ENCODE measurements at regions not wholly inside any gene's neighbourhood (a gene's known extent, or its start where the extent isn't known, plus 50 kb on each side); places are given as distances from the start of the nearest gene placed in this dataset.

DNA sequence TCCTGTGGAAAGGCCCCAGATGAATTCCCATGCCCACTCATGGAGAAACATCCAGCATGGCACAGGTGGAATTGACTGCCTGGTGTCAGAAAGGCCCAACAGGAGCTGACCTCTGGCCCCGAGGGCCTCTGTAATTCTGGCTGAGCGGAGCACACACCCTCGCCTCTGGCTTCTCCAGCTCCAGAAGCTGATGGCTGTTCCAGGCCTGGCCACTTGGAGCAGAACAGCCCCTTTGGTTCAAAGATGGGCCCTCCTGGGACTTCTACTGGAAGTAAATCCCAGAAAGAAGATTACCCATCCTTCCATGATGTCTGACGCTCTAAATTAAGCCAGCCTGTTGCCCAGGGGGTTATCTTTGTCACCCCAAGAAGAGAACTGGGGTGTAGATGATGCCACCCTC lies 275.1 kb upstream of the CDH4 start:
- DNase-seq (no peak), ATAC-seq (no peak)
- H3K9me3 ChIP-seq: peaks cover 0 to 28% (median 21%) of the 10 kb centered on the region in 11 donors
- intact Hi-C loops (cut with DNase I): no loop called here
- WGBS, 2 donors: 55 to 62% methylated on average over 4 of the region's 4 CpGs
- H3K27me3 ChIP-seq: peaks cover 0 to 7% (median 0%) of the 10 kb centered on the region in 7 donors
- TF ChIP-seq, protein P1, sequence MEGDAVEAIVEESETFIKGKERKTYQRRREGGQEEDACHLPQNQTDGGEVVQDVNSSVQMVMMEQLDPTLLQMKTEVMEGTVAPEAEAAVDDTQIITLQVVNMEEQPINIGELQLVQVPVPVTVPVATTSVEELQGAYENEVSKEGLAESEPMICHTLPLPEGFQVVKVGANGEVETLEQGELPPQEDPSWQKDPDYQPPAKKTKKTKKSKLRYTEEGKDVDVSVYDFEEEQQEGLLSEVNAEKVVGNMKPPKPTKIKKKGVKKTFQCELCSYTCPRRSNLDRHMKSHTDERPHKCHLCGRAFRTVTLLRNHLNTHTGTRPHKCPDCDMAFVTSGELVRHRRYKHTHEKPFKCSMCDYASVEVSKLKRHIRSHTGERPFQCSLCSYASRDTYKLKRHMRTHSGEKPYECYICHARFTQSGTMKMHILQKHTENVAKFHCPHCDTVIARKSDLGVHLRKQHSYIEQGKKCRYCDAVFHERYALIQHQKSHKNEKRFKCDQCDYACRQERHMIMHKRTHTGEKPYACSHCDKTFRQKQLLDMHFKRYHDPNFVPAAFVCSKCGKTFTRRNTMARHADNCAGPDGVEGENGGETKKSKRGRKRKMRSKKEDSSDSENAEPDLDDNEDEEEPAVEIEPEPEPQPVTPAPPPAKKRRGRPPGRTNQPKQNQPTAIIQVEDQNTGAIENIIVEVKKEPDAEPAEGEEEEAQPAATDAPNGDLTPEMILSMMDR (IDR thresholded peaks at IDR 0.05): no peak
- no peak overlapping the region for H3K4me3 ChIP-seq
- H3K4me1 ChIP-seq: no peaks in the 10 kb centered on the region
- H3K36me3 ChIP-seq: no peaks in the 10 kb centered on the region
- H3K27ac ChIP-seq: no peak overlapping the region

DNA sequence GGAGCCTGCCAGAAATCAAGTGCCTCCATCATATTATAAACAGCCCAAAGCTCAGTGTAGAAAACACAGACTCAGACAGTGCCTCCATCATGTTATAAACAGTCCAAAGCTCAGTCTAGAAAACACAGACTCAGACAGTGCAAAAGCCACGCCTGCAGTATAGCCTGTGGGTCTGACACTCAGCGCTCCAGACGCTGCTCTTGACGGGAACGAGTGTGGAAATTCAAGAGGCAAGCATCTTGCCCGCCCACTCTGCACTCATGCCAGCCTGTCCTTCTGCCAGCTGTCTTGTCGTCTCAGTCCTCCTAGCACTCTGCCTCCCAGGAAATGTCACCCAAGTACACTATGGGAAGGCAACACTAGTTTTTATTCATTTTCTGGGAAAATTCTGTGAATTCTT lies 274.2 kb upstream of the CDH4 start:
- 70 to 73% methylated on average over 7 of the region's 7 CpGs for WGBS, 2 donors
- Histone ChIP-seq H3K4me3 (no peak overlapping the region), H3K4me1 (no peaks in the 10 kb centered on the region), H3K9me3 (peaks cover 0 to 28% (median 21%) of the 10 kb centered on the region in 11 donors), H3K27ac (no peak overlapping the region), H3K36me3 (no peaks in the 10 kb centered on the region), H3K27me3 (peaks cover 0 to 4% (median 0%) of the 10 kb centered on the region in 7 donors)
- DNase-seq (no peak), ATAC-seq (no peak)
- TF ChIP-seq, protein P1 (IDR thresholded peaks at IDR 0.05): no peak
- intact Hi-C loops (cut with DNase I): no loop called here

DNA sequence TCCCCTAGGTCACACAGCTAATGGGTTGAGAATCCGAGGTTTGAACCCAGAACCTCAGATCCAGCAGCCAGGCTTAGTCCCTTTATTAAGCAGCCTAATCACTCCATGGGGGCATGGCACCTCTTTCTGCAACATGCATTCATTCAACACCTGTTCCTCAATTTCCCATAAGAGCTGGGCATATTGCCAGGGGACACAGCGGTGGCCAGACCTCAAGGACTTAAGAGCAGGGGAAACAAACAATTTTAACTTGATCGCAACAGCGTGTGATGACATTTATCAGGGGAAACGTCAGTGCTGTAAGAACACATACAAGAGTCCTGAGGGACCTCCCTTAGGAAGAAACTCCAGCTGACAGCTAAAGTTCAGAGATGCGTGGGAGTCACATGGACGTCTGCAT lies 267.4 kb upstream of the CDH4 start:
- no peak for ATAC-seq
- intact Hi-C loops (cut with DNase I): no loop called here
- WGBS, 2 donors: 38 to 44% methylated on average over 7 of the region's 7 CpGs
- H3K36me3 ChIP-seq: no peaks in the 10 kb centered on the region
- no peak overlapping the region for H3K4me3 ChIP-seq
- peaks cover 0 to 9% (median 0%) of the 10 kb centered on the region in 7 donors for H3K27me3 ChIP-seq
- peaks cover 0 to 13% (median 9%) of the 10 kb centered on the region in 11 donors for H3K9me3 ChIP-seq
- TF ChIP-seq, protein P1 (IDR thresholded peaks at IDR 0.05): no peak
- H3K27ac ChIP-seq: no peak overlapping the region
- no peaks in the 10 kb centered on the region for H3K4me1 ChIP-seq
- DNase-seq: no peak

- no peak for DNase-seq
- Histone ChIP-seq H3K27me3 (peaks cover 0 to 9% (median 0%) of the 10 kb centered on the region in 7 donors), H3K9me3 (no peaks in the 10 kb centered on the region), H3K27ac (no peak overlapping the region), H3K36me3 (no peaks in the 10 kb centered on the region), H3K4me1 (no peaks in the 10 kb centered on the region), H3K4me3 (no peak overlapping the region)
- intact Hi-C loops (cut with DNase I): no loop called here
- no peak for ATAC-seq
- 75 to 78% methylated on average over 12 of the region's 12 CpGs for WGBS, 2 donors
- TF ChIP-seq, protein P1 (IDR thresholded peaks at IDR 0.05): no peak
Observed at GRCh38 chr20:60986506-60987156, 265.4 kb upstream of the CDH4 start.

Data from heart right ventricle (tissue), 16 donors.